SK-N-DZ (cell line): ENCODE measurements at regions not wholly inside any gene's neighbourhood (a gene's known extent, or its start where the extent isn't known, plus 50 kb on each side); places are given as distances from the start of the nearest gene placed in this dataset.

ENCODE experiments used
- DNase-seq: peaks from one replicate; pipeline ENCODE4 v3.0.0-alpha.2; 2015; ENCODE audit warnings: low spot score

DNA sequence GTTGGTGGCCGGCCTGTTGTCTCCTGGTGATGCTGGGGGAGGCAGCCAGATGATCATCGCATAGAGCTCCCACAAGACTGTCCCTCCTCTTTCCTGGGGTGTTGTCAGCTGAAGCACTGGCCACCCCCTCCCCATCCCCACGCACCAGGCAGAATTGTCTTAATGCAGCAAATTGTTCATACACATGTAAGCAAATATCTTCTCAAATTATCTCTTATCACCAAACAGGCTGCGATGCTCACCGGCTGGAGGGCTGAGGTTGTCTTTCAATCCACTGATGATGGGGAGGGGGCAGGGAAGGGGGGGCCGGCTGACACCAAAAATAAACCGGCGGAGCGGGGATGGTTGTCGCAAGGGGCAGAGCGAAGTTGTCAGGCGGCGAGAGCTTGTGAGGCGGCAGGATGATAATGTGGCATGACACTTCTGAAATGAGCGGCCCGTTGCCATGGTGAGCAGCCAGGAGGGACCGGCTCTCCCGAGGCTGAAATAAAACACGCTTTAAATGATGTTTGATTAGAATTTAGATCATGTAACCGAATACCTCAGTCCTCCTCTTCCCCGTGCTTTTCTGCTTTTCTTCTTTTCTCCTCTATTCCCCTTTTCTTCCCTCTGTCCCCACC is 59.8 kb downstream of the MRM1 start:
- DNase-seq: no peak

DNA sequence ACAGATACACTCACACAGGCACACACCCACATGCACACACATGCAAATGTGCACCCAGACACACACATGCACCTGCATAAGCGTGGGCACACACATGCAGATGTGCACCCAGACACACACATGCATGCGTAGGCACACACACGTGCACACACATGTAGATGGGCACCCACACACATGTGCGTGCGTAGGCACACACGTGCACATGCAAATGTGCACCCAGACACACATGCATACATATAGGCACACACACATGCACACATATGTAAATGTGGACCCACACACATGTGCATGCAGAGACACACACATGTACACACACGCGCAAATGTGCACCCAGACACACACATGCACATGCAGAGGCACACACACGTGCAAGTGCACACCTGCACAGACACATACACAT is 60.3 kb downstream of the MRM1 start:
- no peak for DNase-seq

DNA sequence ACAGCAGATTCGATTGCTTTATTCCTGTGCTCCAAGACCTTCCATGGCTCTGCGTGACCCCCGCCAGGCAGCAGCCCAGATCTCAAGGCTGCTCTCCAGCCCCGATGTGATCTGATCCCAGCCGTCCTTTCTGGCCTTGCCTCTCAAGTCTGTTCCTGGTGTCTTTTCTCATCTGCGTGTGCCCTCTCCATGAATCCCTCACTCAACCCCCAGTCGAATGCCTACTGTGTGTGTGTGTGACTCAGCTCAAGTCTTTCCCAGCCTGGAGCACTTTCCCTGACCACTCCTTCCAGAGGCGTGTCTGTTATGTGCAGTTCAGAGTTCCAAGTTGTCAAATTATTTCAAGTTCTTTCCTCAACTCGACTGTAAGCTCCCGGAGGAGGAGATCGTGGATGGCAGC is 64.0 kb downstream of the MRM1 start:
- no peak for DNase-seq

DNA sequence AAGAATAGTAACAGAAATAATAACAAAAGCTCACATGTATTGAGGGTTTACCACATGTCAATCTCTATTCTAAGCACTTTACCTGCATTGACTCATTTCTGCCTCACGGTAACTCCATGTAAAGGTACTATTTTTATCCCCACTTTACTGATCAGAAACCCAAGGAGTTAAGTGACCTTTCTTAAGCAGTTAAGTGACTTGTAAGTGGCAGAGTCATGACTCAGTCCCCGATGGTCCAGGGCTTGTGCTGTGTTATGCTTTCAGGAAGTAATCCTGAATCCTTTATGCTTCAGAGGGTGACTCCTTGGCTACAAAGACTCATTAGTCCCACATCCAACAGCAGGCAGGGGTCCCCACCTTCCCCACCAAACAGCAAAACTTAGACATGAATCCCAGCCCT is 66.5 kb downstream of the MRM1 start:
- DNase-seq: no peak

DNA sequence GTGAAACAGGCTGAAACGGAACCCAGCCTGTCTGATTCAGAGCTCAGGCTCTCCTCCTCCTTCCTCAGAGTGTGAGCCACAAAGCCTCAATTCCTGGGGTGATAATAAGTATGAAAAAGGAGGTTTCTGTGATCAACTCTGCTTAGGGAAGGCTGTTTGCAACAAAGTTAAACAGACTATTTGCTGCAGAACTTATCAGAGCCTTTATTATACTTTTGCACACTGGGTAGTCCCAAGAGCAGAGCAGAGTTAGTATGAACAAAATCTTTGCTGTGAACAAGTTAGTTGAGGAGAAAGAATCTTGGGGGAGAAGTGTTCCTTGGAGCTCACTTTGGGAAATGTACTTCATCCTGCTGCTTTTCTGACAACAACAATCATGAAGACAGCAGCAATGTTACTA is 67.4 kb downstream of the MRM1 start:
- no peak for DNase-seq

DNA sequence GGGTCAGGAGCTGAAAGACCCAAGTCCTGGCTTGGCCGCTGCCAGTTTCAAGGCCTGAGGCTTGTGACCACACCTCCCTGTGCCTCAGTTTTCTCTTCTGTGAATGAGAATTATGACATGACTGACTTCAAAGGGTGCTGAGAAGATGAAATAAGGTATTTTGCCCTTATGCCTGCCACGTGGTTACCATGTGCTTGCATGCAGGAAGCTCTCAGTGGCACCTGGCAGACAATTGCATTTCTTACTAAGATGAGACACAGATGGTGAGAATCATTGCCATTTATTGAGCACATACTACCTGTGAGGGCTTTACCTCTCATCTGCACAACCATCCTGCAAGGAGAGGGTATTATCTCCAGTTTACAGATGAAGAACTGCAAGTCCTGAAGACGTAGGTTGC is 69.8 kb downstream of the MRM1 start:
- no peak for DNase-seq

DNA sequence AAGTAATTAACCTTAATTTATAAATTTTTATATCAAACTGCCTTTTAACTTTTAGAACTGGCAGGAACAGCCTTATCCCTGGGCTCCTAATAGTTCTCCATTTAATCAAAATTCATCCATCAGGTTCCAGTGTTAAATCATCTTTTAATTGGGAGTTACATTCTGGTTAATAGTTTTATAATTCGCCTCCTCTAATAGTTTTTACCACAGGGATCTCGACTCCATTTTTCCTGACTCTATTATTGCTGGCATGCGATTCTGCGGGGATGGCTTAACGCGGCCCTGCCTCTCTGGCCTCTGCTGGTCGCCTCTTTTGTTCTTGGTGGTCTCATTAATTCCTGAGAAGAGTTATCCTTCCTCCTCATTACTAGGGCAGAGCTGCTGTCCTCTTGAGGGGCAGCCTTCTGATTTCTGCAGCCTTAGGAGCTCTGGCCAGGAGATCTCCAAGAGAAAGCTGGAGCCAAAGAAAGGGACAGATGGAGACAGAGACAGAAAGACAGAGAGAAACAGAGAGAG is 71.1 kb downstream of the MRM1 start:
- DNase-seq: no peak

DNA sequence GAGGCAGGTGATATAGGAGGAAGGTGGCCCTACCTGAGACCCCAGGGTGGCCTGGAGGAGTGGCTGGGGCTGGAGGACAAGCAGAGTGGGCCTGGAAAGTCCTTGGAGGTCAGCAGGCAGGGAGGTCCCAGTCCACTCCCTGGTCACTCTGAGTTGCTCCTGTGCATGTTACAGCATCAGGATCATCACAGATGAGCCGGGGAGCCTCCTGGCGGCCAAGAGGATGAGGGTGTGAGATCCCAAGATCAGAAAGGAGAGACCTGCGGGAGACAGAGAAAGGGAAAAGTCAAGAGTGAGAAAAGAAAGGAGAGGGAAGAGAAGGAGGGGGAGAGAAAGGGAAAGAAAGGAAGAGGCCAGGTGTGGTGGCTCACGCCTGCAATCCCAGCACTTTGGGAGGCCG is 71.7 kb downstream of the MRM1 start:
- DNase-seq: no peak

DNA sequence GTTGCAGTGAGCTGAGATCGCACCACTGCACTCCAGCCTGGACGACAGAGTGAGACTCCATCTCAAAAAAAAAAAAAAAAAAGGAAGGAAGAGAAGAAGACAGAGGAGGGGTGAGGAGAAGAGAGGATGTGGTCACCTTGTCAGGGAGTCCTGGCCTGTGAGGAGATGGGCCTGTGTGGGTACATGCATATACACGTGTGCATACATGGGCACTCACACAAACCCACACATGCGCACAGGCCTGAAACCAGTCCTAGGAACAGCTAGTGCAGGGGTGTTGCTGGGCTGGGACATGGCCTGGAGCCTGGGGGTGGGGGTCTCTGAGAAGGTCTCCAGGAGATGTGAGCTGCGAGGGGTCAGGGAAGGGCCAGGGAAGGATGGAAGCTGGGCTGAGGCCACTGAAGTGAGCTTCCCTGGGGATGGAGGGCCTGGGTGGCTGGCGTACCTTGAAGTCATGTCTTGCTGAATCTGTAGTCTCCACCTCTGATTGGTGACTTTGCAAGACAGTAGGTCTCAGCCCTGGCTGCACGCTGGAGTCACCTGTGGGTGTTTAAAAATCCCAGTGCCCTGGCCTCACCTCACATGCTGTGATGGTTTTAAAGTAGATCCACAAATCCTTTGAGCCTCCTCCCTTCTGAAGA is 72.4 kb downstream of the MRM1 start:
- no peak for DNase-seq

DNA sequence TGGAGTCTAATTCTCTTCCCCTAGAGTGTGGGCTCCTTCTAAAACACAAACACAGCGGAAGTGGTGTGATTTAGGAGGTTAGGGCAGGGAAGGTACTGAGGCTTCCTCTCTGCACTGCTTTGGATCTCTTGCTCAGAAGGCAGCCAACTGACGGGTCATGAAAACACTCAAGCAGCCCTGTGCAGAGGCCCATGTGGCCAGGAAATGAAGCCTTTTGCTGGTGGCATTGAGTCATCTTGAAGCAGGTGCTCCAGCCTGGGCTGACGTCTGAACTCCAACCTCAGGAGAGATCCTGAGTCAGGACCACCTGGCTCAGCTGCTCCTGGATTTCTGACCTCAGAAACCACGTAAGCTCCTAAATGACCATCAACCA is 72.9 kb downstream of the MRM1 start:
- no peak for DNase-seq

DNA sequence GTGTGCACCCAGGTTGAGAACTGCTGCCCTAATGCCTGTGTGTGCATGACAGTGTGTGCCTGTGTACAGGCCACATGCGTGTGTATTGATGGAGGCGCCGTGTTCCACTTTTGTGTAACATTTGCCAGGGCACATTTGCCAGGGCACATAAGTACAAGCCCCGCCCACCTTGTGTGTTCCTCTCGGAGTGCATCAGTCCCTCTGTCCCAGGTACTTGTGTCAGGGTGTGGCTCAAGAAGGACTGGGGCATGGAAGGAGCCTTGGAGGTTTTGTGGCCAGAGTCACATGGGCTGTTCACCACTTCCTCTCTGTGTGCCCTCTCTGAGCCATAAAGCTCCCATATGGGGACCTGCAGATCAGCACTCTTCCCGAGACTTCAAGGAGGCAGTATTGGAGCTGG is 73.9 kb downstream of the MRM1 start:
- DNase-seq: no peak

DNA sequence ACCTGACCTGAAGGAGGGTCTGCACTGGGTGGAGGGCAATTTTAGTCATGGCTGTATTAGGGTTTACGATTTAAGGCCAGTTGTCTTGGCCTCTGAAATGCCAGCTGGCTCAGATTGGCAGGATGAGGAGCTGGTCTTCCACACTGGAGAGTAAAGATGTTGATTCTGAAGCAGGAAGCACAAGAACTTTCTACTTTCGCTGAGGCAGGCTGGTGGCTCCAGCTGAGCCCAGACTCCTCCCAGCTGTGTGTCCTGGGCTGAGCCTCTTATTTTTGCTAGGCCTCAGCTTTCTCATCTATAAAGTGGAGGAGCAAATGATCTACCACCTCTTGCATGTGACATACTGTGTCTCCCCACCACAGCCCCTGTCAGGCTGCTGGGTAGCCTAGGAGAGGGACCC is 74.4 kb downstream of the MRM1 start:
- DNase-seq: no peak

DNA sequence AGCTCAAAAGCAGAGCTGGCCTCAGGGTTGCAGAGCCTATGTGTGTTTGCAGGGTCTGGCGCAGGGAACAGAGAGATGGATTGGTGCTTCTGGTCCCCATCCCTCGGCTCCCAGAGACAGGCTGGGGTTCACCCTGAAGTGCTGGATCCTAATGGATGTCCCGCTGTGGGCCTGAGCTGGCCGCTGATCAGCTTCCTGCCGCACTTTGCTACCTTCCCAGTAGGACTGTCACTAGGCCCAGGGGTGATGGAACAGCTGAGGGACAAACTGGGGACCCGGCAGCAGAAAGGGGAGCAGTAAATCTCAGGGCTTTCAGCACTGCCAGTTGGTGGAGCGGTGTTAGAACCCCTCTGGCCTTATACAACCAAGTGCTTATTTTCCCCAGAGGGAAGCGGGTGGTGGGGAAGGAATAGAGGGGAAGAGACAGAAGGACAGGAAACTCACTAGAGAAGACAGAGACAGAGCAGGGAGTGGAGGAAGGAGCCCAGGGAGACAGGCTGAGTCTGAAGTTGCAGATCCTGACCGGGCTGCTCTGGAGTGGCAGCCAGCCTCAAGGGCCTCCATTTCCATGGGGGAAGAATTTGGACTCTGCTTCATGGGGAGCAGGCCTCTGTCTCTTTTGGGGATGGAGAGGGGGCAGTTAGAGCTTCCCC is 78.6 kb downstream of the MRM1 start:
- DNase-seq: peak; percentile 39

DNA sequence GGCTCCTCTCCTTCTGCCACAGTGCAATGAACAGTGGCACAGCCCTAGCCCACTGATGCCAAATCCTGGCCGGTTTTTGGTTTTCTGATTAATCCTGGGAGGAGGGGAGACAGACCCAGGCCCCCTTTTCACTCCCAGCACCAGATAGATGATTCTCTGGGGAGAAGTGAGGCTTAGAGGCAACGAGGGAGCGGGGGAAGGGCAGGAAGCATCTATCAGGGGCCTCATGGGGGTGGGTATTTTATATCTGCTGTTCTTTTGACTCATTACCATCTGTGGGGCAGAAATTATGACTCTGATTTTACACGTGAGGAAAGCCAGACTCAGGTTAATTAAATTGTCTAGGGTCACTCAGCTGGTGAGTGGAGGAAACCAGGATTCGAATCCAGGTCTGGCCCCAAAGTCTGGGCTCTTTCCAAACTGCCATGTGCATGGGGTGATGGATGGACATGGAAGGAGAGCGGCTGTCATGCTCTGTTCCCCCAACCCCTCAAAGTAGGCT is 79.4 kb downstream of the MRM1 start:
- DNase-seq: peak; percentile 93

DNA sequence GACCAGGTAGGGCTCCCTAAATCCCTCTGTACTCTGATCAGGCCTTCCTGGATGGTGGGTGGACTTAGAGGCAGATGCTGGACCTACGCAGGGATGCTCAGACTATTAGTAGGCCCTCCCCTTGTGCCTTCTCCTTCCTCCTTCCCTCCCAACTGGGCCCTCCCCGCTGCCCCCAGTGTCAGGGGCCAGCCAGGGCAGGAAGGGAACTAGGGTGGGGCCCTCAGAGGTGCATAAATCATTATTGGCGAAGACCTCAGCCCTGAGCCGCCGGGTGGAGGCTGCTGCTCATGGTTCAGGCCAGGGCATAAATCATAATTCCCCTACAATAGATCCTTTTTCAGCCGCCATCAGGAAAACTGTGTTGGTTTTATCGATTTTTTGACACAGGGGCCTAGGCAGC is 81.4 kb downstream of the MRM1 start:
- peak; percentile 51 for DNase-seq

DNA sequence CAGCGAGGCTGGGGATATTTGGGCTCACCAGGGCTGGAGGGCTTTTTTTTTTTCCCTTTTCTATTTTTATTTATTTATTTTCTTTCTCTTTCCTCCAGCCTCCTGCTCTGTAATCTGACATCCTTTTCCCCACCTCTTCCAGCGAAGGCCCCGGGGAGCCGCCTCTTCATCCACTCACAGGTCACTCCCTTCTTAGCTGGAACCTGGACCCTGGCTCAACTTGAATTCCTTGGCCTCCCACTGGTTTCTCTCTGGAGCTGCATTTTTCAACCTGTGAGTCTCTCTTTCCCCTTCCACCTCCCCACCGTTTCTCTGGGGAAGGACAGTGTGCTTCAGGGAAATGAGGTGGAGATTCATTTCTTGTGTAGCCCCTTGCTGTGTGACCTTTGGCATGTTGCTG is 82.0 kb downstream of the MRM1 start:
- DNase-seq: no peak

DNA sequence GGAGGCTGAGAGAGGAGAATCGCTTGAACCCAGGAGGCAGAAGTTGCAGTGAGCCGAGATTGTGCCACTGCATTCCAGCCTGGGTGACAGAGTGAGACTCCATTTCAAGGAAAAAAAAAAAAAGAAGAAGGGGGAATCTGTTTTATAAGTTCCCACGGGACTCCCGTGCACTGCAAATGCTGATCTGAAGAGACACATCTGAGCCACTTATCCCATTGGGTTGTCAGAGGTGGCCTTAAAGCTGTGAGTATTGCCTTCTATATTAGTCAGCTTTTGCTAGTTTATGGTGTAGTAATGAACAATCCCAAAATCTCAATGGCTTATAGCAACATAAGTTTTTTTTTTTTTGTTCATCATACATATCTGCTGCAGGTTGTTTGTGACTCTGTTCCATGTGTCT is 82.8 kb downstream of the MRM1 start:
- DNase-seq: no peak

DNA sequence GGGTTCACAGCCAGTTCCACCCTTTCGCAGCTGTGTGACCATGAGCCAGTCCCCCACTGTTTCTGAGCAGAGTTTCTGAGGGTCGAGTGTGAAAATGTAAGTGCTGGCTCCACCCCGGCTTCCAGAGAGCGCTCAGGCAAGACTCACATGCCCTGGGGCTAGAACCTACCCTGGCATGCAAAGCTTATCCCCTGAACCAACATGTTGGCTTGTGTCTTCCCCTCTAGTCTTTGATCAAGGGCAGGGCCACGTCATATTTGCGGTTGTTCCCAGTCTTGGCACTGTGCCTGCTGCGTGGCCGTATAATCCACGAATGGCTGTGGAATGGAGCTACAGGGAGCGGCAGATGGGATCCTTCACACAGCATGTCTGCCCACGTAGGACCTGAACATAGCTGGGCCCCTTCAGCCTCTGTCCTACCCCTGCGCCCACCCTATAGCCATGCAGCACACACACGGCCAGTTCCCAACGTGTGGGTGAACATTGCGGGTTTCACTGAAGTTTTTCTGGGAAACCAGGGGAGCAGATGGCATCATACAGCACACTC is 84.8 kb downstream of the MRM1 start:
- no peak for DNase-seq

DNA sequence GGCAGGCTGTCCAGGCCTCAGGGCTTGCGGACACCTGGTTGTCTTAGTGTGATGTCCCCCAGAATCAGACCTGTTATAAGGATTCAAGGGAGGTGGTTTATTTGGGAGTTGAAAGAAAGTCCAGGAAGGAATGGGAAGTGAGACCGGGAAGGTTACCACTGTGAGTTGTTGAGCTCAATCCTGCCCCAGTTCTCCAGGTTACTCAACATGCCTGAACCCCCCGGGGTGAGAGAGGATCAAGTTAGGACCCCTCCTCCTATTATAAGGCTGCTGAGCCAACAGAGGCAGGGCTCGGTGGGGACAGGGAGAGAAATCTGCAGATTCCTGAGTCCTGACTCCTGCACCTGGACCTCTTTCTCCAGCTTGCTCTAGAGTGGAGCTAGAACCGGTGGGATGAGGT is 86.4 kb downstream of the MRM1 start:
- no peak for DNase-seq

DNA sequence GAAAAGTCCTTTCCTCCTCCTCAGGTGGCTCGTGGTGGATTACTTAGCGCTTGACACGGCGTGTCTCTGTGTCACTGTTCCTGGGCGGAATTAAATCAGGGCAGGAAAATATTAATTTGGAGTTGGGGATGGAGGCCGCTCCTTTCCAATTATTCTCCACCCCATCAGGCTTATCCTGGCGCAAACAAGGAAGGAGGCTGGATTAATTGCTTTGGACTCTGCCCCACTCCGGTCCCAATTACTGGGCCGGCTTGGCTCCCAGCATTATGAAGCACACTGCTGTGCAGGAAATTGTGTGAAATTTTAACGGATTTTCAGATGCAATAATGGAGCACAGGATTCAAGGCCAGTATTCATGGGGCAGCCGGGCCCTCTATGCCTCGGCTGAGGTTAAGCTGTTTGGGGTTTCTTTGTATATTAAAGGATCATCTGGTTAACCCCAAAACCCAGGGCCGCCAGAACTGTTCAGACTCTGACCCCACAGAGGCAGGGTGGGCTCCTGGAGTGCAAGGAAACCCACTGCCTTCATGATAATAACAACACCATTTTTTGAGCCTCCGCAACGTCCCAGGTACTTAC is 87.8 kb downstream of the MRM1 start:
- no peak for DNase-seq

DNA sequence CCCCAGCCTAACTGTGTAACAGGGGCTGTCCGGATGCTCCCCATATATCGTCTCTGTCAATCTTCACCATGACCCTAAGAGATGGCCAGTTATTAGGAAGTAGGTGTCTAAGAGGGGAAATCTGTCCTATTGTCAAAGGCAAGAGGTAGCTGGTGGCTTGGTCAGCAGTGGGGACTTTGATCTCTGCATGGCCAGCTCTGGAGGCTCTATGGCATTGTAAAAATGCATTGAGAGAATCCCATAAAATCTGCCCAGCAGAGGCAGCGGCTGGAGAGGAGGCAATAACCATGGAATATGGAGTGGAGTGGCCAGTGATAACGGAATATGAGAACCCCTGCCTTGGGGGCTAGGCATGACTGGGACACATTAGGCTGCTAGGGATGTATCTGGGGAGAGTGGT is 88.8 kb downstream of the MRM1 start:
- DNase-seq: no peak

DNA sequence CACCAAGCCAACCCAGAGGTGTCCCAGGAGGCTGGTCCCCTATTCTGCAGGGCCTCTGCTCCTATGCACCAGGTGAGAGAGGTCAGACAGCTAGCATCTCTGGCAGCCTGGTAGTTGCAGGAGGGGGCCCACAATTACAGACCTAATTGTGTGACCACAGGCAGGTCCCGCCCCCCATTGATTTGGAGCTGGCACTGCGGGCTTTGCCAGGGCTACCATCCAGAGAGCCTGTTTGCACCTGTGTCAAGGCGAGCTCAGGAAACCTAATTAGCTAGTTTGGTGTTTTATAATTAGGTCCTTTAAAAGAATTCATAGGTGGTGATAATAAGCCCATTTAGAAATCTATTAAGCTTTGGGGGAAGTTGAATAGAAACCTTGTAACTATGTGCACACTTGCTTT is 90.2 kb downstream of the MRM1 start:
- no peak for DNase-seq
